NCI-H2227 (cell line): ENCODE measurements at regions not wholly inside any gene's neighbourhood (a gene's known extent, or its start where the extent isn't known, plus 50 kb on each side); places are given as distances from the start of the nearest gene placed in this dataset.

Source experiments
- DNase-seq: peaks from one replicate; lab custom pipeline; 2025; ENCODE audit not compliant: unreplicated experiment; lab: John Stamatoyannopoulos, UW

DNA sequence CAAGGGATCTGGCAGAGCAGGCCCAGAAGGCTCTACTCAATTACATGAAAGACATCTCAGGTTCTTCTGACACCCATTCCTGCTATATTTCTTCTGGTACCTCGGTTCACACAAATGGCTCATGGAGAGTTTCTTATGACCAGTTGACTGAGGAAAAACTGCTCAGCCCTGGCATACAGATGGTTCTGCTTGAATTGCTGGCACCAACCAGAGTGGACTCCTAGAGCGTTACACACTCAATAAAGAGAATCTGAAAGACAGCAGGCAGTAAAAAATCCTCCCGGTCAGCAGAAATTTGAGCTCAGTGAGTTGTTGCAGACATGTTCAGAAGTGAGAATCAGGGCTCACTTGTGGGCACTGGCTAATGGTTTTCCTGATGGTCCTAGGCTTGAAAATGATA is 434.4 kb downstream of the TCERG1L start:
- DNase-seq = no peak

- no peak for DNase-seq
Observed at GRCh38 chr10:130878131-130878530, 433.4 kb downstream of the TCERG1L start.

GRCh38 chr10:130882906-130883305 is 428.6 kb downstream of the TCERG1L start:
- no peak for DNase-seq

- no peak for DNase-seq
Observed at GRCh38 chr10:130884456-130884855, 427.1 kb downstream of the TCERG1L start.

DNA sequence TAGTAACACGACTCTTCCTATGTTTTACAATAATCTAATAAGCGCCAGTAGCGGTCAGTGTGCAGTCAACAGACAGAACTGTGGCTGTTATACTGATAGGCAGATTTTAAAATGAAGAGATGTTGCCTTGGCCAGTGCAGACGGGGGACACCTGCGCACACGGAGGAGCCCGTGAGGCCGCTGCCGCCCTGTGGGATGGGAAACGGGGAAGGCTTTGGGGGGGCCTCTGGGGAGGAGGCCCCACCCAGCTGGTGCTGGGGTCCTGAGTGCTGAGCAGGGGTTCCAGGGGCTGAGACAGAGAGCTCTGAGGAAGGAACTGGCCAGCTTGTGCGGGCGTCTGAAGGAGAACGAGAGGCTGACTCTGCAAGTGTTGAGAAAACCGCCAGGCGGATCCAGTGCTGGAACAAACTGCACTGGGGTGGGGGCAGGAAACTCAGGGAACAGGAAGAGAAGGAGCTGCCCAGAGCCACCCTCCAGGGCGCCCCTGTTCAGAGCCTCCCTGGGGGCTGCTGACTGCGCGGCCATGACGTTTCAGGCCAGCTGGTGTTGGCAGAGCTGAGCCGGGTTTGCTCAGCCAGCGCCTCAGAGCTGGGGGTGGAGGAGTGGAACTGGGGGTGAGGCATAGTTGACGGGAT is 426.4 kb downstream of the TCERG1L start:
- DNase-seq = no peak

DNA sequence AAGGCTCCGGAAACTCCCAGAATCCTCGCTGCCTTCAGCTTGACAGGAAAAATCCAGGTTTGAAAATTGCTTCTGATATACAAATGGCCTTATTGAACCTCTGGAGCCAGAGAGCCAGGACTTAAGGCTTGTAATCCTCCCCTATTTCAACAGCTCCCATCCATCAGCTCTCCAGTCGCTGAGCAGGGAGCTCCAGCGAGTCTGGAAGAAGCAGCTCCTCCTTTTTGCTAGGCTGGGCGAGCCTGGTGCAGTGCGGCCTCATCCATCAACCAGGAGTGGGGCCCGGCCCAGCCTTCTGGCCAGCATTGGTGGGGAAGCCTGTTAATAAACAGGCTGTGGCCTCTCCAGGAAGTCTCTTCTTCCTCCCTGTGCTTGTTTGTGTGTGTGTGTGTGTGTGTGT is 424.4 kb downstream of the TCERG1L start:
- no peak for DNase-seq

- no peak for DNase-seq
Observed at GRCh38 chr10:130888493-130888892, 423.0 kb downstream of the TCERG1L start.

DNA sequence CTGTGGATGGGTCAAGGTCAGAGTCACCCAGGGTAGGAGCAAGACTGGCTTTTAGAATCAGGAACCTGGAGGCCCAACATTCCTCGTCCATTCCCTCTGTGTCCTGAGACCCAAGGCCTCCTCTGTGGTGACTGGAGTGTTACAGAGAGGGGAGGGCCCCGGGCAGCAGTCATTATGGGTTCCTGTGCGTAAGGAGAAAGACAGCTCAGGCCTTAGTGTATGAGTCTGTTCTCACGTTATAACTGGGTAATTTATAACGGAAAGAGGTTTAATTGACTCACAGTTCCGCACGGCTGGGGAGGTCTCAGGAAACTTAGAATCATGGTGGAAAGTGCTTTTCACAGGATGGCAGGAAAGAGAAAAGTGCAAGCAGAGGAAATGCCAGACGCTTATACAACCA is 422.3 kb downstream of the TCERG1L start:
- DNase-seq = no peak

- DNase-seq = no peak
Observed at GRCh38 chr10:130889780-130890179, 421.7 kb downstream of the TCERG1L start.

DNA sequence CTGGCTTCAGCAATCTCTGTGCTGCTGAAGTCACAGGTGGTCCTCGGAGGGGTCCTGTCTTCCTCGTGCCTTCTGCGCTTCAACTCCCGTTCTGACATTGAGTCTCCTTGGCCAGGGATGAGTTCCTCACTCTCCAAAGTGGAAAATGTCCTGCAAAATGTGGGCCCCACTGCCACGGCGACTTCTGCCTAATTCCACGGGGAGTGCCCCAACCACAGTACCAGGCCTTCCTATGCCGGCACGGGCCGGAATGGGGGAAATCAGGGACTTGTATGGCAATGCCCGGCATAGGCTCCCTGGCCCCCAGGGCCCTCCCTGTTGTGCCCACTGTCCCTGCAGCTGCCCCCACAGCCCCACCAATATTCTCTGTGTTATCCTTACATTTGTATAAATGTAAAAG is 420.5 kb downstream of the TCERG1L start:
- DNase-seq = no peak

GRCh38 chr10:130894471-130894870 is 417.1 kb downstream of the TCERG1L start:
- DNase-seq = no peak

- no peak for DNase-seq
Observed at GRCh38 chr10:130895161-130895560, 416.4 kb downstream of the TCERG1L start.

DNA sequence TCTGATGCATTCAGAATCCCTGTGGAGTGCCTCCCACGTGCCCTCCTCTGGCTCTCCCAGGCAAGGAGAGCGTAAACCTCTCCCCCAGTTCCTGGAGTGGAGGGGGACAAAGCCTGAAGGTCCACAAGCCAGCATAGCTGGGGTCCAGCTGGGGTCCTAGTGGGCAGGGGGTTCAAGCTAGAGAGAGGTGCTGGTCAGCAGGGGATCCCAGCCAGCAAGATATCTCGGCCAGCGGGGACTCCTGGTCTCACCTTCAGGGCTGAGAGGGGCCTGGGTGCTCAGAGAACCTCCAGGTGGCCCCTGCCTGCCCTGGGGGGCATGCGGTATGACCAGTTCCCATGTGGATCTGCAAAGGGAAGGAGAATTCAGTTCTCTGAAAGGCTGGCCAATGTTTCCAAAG is 413.7 kb downstream of the TCERG1L start:
- DNase-seq = no peak

DNA sequence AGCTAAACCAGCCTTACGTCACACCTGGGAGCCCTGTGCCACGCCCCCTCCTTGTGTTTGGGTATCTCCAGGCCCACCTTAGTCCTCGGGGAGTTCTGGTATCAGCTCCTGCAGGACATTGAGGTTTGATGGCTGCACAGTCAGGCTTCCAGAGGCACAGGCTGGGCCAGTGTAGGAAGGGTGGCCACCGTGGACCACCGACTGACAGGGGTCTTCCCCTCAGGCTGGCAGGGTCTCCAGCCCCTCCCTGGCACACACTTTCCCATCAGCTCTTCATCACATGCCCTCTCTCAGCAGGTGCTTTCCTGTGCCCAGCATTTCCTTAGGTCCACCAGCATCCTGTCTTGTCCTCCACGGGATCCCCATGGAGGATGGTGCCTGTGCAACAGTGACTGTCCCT is 413.1 kb downstream of the TCERG1L start:
- no peak for DNase-seq

- DNase-seq = no peak
Observed at GRCh38 chr10:130899856-130900255, 411.7 kb downstream of the TCERG1L start.

DNA sequence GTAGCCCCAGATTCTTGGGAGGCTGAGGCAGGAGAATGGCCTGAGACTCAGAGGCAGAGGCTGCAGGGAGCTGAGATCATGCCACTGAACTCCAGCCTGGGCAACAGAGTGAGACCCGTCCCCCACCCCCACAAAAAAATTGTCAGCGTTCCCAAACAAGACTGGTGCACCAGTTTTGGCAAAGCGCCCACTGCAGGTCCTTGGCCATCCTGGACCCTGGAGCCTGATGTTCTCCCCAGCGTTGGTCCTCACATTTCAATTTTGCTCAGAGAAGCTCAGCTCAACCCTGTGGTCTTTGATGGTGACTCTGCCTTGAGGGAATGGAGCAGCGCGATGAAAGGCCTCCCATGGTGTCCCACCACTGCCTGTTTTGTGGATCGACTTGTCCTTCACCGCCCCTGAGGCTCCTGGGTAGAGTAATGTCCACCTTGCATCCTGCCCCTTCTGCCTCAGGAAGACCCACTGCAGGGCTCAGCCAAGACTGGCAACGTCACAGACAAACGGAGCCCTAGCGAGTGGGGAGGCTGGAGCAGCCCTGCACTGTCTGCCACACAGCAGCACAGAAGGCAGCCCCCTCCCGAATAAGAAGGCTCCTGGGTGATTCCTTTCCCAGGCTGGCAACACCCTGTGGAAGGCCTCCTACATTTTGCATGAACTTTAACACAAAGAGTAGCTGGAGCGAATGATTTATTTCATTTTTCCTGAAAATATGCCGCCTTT is 410.9 kb downstream of the TCERG1L start:
- DNase-seq = no peak

DNA sequence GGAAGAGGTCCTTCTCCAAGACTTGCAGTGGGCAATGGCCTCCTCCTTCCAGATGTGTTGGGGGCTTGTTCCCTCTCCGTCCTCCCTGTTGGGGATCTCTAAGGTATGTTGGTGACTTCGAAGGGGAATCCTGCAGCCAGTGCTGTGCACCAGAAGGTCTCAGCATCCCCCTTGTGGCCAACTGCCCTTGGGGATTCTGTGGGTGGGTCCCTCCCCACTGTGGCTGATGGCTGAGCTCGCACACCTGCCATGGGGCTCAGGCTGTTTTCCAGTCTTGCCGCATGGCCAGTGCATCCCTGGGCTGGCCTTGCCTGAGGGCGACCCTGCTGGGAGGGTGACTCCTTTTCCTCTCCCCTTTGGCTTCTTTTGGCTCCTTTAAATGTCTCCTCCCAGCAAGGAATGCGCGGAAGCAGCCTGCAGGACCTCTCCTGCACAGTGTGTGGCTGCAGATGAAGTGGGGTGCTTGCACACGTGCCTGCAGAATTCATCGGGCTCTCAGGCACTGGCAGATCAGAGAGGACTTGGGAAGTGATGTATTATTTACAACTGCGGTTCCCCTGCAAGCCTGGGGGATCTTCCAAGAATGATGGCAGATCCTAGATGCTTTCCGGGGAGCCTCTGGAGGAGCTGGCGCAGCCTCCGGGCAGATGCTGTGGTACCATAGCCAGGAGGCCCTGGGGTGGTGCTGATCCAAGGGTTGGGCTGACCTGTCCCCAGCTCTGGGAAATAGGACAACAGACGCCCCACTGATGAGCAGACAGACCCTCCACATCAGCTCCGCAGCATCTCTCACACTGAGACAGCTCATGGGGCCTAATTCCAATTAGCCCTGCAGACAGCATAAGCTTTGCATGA is 410.0 kb downstream of the TCERG1L start:
- no peak for DNase-seq

DNA sequence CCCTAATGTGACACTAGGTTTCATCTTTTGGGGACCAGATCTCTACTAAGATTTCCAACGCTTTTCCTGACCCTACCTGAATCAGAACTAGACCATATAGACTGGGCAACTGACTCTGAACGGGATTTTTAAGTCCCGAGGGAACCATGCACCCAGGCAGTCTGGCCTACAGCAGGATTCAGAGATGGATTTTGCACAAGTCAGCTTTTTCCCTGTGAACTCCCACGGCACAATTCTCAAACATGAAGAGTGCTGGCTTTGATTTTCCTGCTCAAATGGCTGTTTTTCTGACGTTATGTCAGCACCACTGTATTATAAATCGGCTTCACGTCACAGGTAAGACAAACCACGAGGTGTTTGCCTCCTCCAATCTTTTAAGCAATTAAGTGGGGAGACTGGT is 409.1 kb downstream of the TCERG1L start:
- no peak for DNase-seq

GRCh38 chr10:130902929-130903328 is 408.6 kb downstream of the TCERG1L start:
- DNase-seq = no peak

DNA sequence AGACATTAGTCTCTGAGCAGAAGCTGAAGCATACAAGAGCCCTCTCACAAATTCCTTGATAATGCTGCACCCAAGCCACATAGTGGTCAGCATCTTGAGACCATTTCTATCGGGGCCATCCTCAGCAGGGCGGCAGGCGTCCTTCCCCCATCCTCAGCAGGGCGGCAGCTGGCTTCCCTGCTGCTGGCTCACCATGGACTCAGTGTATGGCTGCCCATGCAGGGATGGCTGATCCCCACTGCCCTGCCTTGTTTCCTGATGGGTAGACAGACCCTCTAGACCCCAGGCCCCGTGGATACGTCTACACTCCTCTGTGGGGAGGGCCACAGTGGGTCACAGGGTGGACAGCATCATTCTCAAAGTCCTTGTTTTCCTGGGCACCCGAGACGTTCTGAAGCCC is 406.8 kb downstream of the TCERG1L start:
- DNase-seq = no peak

DNA sequence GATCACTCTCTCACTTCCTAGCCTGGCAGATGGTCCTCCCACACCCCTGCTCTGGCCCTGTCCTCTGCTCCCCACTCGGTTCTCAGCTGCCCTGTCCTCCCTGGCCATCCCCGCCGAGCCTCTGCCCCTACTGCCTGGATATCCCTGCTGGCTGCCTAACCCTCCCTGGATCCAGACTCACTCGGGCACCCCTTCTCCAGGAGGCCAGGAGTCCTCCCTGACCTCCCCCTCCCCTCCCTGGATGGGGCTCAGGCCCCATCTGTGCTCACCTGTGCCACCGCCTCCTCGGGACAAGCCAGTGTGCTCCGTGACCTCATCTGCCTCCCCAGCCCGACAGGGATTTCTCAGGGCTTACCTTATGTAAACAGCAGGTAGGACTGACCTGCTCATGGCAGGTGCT is 406.1 kb downstream of the TCERG1L start:
- DNase-seq = no peak

DNA sequence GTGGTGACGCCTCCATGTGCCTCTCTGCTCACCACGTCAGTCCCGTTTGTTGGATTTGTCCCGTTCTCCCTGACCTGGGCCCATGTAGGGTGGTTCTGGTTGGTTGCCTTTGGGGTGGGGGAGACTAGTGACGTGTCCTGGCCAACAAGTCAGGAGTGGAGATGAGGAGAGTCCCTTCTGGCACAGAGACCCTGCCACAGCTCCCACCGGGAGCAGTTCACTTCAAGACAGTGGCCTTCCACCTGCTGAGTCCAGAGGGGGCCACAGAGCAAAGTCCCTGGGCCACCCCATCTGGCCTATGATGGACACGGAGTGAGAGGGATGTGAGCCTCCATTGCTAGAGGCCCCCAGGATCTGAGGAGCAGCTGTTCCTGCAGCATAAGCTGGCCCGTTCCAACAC is 405.6 kb downstream of the TCERG1L start:
- DNase-seq = no peak
